Transverse colon (tissue), 4 donors: ENCODE measurements at regions not wholly inside any gene's neighbourhood (a gene's known extent, or its start where the extent isn't known, plus 50 kb on each side); places are given as distances from the start of the nearest gene placed in this dataset.
"Not testable (repeated sequence)": the region's sequence is repeated elsewhere in the genome, so short reads cannot be mapped to it uniquely, and the experiment has no call there.

Source experiments
- POLR2A ChIP-seq: fragments of 450-650 bp; IDR thresholded peaks from one replicate; pipeline ENCODE4 v1.6.1; 2016; ENCODE audit warnings: antibody characterized with exemption, mild to moderate bottlenecking, moderate library complexity
- POLR2AphosphoS5 ChIP-seq, 3 donors: sonication (generic); formaldehyde crosslinking; IDR thresholded peaks; one replicate each; pipeline ENCODE4 v1.6.1; 2016; ENCODE audit warnings: antibody characterized with exemption in 3 of 3
- TF ChIP-seq, protein P1 (sequence below), 5 experiments: fragments of 200-600 bp in 3 of 5; fragments of 450-650 bp in 2 of 5; sonication (generic) in 3 of 5; IDR thresholded peaks; 1 replicate in 2 of 5; 2 replicates in 3 of 5; pipeline ENCODE4 v1.5.1; 2016 to 2017; ENCODE audit warnings: antibody characterized with exemption in 5 of 5, inconsistent platforms in 3 of 5, mild to moderate bottlenecking in 2 of 5, moderate library complexity in 1 of 5

DNA sequence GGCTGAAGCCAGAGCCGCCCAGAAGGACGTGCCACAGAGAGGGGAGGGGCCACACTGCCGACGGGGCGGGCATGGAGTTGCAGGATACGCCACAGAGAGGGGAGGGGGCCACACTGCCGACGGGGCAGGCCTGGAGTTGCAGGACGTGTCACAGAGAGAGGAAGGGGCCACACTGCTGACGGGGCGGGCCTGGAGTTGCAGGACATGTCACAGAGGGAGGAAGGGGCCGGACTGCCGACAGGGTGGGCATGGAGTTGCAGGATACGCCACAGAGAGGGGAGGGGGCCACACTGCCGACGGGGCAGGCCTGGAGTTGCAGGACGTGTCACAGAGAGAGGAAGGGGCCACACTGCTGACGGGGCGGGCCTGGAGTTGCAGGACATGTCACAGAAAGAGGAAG is 99.4 kb upstream of the C1orf174 start:
- TF ChIP-seq, protein P1, sequence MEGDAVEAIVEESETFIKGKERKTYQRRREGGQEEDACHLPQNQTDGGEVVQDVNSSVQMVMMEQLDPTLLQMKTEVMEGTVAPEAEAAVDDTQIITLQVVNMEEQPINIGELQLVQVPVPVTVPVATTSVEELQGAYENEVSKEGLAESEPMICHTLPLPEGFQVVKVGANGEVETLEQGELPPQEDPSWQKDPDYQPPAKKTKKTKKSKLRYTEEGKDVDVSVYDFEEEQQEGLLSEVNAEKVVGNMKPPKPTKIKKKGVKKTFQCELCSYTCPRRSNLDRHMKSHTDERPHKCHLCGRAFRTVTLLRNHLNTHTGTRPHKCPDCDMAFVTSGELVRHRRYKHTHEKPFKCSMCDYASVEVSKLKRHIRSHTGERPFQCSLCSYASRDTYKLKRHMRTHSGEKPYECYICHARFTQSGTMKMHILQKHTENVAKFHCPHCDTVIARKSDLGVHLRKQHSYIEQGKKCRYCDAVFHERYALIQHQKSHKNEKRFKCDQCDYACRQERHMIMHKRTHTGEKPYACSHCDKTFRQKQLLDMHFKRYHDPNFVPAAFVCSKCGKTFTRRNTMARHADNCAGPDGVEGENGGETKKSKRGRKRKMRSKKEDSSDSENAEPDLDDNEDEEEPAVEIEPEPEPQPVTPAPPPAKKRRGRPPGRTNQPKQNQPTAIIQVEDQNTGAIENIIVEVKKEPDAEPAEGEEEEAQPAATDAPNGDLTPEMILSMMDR (IDR thresholded peaks at IDR 0.05), result not testable (repeated sequence)
- TF ChIP-seq POLR2A; POLR2AphosphoS5 (IDR thresholded peaks at IDR 0.05): not testable (repeated sequence)
